ENCODE measurements at regions not wholly inside any gene's neighbourhood (a gene's known extent, or its start where the extent isn't known, plus 50 kb on each side); places are given as distances from the start of the nearest gene placed in this dataset.

GRCh38 chrX:25067271-25068172 lies 51.8 kb upstream of the ARX start:
- intact Hi-C loops (cut with DNase I; ENCODE audit: low total_unique reads), result no loop called here
- no peak for TF ChIP-seq CTCF (IDR thresholded peaks at IDR 0.05)
- TF ChIP-seq POLR2A (IDR thresholded peaks at IDR 0.05), result no peak
- no peak for TF ChIP-seq POLR2AphosphoS5 (IDR thresholded peaks at IDR 0.05)
- no peaks in the 10 kb centered on the region for H3K4me1 ChIP-seq
- H3K4me3 ChIP-seq, result no peak overlapping the region
- no peak overlapping the region for H3K27ac ChIP-seq
- DNase-seq (ENCODE audit: low spot score in 2 of 2), result no peak
- peaks cover 0 to 5% of the 10 kb centered on the region in 2 donors for H3K27me3 ChIP-seq
- H3K9me3 ChIP-seq, result peaks cover 0 to 17% of the 10 kb centered on the region in 2 donors
- no peaks in the 10 kb centered on the region for H3K36me3 ChIP-seq

GRCh38 chrX:25066131-25066530 lies 50.4 kb upstream of the ARX start:
- Histone ChIP-seq H3K36me3 (no peaks in the 10 kb centered on the region), H3K27ac (no peak overlapping the region), H3K9me3 (peaks cover 0 to 14% of the 10 kb centered on the region in 2 donors), H3K27me3 (peaks cover 0 to 8% of the 10 kb centered on the region in 2 donors), H3K4me1 (no peaks in the 10 kb centered on the region), H3K4me3 (no peak overlapping the region)
- no peak for DNase-seq (ENCODE audit: low spot score in 2 of 2)
- intact Hi-C loops (cut with DNase I; ENCODE audit: low total_unique reads), result no loop called here
- TF ChIP-seq CTCF (IDR thresholded peaks at IDR 0.05), result no peak

All from breast epithelium (tissue), 4 donors.